ENCODE measurements at regions not wholly inside any gene's neighbourhood (a gene's known extent, or its start where the extent isn't known, plus 50 kb on each side); places are given as distances from the start of the nearest gene placed in this dataset.

- DNase-seq, result no peak
These were observed 184.9 kb downstream of the SEC16B start for GRCh38 chr1:177784936-177785335.

GRCh38 chr1:177784409-177784808 lies 185.4 kb downstream of the SEC16B start:
- DNase-seq, result no peak

- no peak for DNase-seq
These were observed 186.8 kb downstream of the SEC16B start for GRCh38 chr1:177783051-177783450.

GRCh38 chr1:177780096-177780700 lies 189.7 kb downstream of the SEC16B start:
- peak; percentile 21 for DNase-seq

- DNase-seq, result no peak
These were observed 190.5 kb downstream of the SEC16B start for GRCh38 chr1:177779166-177779965.

- no peak for DNase-seq
These were observed 193.9 kb downstream of the SEC16B start for GRCh38 chr1:177775924-177776323.

GRCh38 chr1:177772386-177772960 lies 197.4 kb downstream of the SEC16B start:
- DNase-seq, result no peak

GRCh38 chr1:177771688-177772087 lies 198.2 kb downstream of the SEC16B start:
- no peak for DNase-seq

GRCh38 chr1:177770096-177770495 lies 199.8 kb downstream of the SEC16B start:
- no peak for DNase-seq

GRCh38 chr1:177755851-177756560 lies 213.9 kb downstream of the SEC16B start:
- no peak for DNase-seq

- no peak for DNase-seq
These were observed 215.3 kb downstream of the SEC16B start for GRCh38 chr1:177754603-177755002.

- DNase-seq, result no peak
These were observed 216.2 kb downstream of the SEC16B start for GRCh38 chr1:177753655-177754054.

- DNase-seq, result no peak
These were observed 221.6 kb downstream of the SEC16B start for GRCh38 chr1:177748080-177748801.

GRCh38 chr1:177746155-177746554 lies 223.7 kb downstream of the SEC16B start:
- DNase-seq, result no peak

GRCh38 chr1:177744906-177745305 lies 225.0 kb downstream of the SEC16B start:
- DNase-seq, result no peak

- no peak for DNase-seq
These were observed 228.4 kb downstream of the SEC16B start for GRCh38 chr1:177741476-177741875.

GRCh38 chr1:177739780-177740179 lies 230.1 kb downstream of the SEC16B start:
- no peak for DNase-seq

- no peak for DNase-seq
These were observed 232.4 kb downstream of the SEC16B start for GRCh38 chr1:177737456-177737855.

- DNase-seq, result no peak
These were observed 237.7 kb downstream of the SEC16B start for GRCh38 chr1:177732178-177732577.

GRCh38 chr1:177729646-177730045 lies 240.2 kb downstream of the SEC16B start:
- no peak for DNase-seq

GRCh38 chr1:177723533-177723932 lies 246.3 kb downstream of the SEC16B start:
- DNase-seq, result no peak

GRCh38 chr1:177710696-177711620 lies 258.9 kb downstream of the SEC16B start:
- no peak for DNase-seq
